ENCODE measurements at regions not wholly inside any gene's neighbourhood (a gene's known extent, or its start where the extent isn't known, plus 50 kb on each side); places are given as distances from the start of the nearest gene placed in this dataset.

DNA sequence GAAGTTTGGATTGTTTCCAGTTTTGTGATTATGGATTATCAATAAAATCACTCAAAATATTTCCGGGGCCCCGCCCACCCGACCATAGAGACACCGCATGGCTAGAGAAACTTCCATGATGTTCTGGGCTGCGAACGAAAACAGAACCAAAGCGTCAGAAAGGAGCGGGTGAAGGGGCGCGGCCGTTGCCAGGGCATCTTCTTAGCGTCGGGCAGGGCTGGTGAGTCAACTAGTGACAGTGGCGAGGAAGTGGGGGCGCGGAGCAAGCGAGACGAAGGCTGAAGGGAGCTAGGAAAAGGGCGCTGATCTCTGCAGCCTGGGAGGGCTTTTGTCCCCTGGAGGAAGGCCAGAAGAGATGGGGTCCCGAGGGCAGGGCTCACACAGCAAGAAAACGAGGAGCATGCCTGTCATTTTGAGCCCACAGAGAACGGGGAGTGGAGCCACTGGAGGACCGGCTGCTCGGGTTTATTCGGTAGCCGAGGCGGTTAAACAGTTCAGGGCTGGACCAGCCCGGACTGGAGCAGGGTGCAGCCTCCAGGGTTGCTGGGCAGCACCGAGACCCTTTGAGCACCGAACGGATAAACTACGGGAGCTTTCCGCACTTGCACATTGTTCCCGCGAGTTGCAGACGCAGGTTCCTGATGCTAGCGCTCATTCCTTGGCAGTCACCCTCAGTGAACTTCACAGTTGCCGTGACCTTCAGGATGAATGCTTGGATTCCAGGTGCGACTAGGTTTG lies 298.1 kb upstream of the TRPC5 start:
- TF ChIP-seq, protein P1, sequence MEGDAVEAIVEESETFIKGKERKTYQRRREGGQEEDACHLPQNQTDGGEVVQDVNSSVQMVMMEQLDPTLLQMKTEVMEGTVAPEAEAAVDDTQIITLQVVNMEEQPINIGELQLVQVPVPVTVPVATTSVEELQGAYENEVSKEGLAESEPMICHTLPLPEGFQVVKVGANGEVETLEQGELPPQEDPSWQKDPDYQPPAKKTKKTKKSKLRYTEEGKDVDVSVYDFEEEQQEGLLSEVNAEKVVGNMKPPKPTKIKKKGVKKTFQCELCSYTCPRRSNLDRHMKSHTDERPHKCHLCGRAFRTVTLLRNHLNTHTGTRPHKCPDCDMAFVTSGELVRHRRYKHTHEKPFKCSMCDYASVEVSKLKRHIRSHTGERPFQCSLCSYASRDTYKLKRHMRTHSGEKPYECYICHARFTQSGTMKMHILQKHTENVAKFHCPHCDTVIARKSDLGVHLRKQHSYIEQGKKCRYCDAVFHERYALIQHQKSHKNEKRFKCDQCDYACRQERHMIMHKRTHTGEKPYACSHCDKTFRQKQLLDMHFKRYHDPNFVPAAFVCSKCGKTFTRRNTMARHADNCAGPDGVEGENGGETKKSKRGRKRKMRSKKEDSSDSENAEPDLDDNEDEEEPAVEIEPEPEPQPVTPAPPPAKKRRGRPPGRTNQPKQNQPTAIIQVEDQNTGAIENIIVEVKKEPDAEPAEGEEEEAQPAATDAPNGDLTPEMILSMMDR (IDR thresholded peaks at IDR 0.05) = no peak
- TF ChIP-seq POLR2A (IDR thresholded peaks at IDR 0.05) = no peak
